GM18873 (cell line): ENCODE measurements at regions not wholly inside any gene's neighbourhood (a gene's known extent, or its start where the extent isn't known, plus 50 kb on each side); places are given as distances from the start of the nearest gene placed in this dataset.

Experiments
- ATAC-seq: cut with Tn5 transposase; IDR thresholded peaks from one replicate; pipeline ENCODE4 v1.9.1; 2021; ENCODE audit warnings: mild to moderate bottlenecking, moderate library complexity, moderate number of reproducible peaks; ENCODE audit not compliant: unreplicated experiment, low FRiP score

- no peak for ATAC-seq
Measured at GRCh38 chr2:167548396-167548795, 660.1 kb downstream of the XIRP2 start.

- ATAC-seq, result no peak
Measured at GRCh38 chr2:167544602-167545001, 656.3 kb downstream of the XIRP2 start.

GRCh38 chr2:167543721-167544120 is 655.4 kb downstream of the XIRP2 start:
- no peak for ATAC-seq

GRCh38 chr2:167537743-167538142 is 649.5 kb downstream of the XIRP2 start:
- no peak for ATAC-seq

- ATAC-seq, result no peak
Measured at GRCh38 chr2:167534443-167534842, 646.2 kb downstream of the XIRP2 start.

GRCh38 chr2:167524786-167525185 is 636.5 kb downstream of the XIRP2 start:
- no peak for ATAC-seq

- ATAC-seq, result no peak
Measured at GRCh38 chr2:167510071-167510759, 621.9 kb downstream of the XIRP2 start.

- no peak for ATAC-seq
Measured at GRCh38 chr2:167509586-167509985, 621.3 kb downstream of the XIRP2 start.

GRCh38 chr2:167508709-167509108 is 620.4 kb downstream of the XIRP2 start:
- ATAC-seq, result no peak

GRCh38 chr2:167506395-167506794 is 618.1 kb downstream of the XIRP2 start:
- no peak for ATAC-seq

GRCh38 chr2:167504695-167505094 is 616.4 kb downstream of the XIRP2 start:
- no peak for ATAC-seq

GRCh38 chr2:167504061-167504460 is 615.8 kb downstream of the XIRP2 start:
- no peak for ATAC-seq

GRCh38 chr2:167501618-167502017 is 613.3 kb downstream of the XIRP2 start:
- no peak for ATAC-seq

GRCh38 chr2:167493862-167494261 is 605.6 kb downstream of the XIRP2 start:
- no peak for ATAC-seq

GRCh38 chr2:167492486-167492885 is 604.2 kb downstream of the XIRP2 start:
- ATAC-seq, result no peak

- no peak for ATAC-seq
Measured at GRCh38 chr2:167491788-167492187, 603.5 kb downstream of the XIRP2 start.

- ATAC-seq, result no peak
Measured at GRCh38 chr2:167490455-167490854, 602.2 kb downstream of the XIRP2 start.

GRCh38 chr2:167489325-167489724 is 601.0 kb downstream of the XIRP2 start:
- no peak for ATAC-seq

GRCh38 chr2:167487728-167488127 is 599.4 kb downstream of the XIRP2 start:
- ATAC-seq, result no peak

GRCh38 chr2:167484875-167485274 is 596.6 kb downstream of the XIRP2 start:
- ATAC-seq, result no peak

- ATAC-seq, result no peak
Measured at GRCh38 chr2:167480986-167481309, 592.7 kb downstream of the XIRP2 start.

- no peak for ATAC-seq
Measured at GRCh38 chr2:167480232-167480985, 592.1 kb downstream of the XIRP2 start.
